ENCODE measurements at regions not wholly inside any gene's neighbourhood (a gene's known extent, or its start where the extent isn't known, plus 50 kb on each side); places are given as distances from the start of the nearest gene placed in this dataset.
A peak's percentile ranks its signal among the peaks of the same experiment; 100 is the strongest.
"Not testable (repeated sequence)": the region's sequence is repeated elsewhere in the genome, so short reads cannot be mapped to it uniquely, and the experiment has no call there.

DNA sequence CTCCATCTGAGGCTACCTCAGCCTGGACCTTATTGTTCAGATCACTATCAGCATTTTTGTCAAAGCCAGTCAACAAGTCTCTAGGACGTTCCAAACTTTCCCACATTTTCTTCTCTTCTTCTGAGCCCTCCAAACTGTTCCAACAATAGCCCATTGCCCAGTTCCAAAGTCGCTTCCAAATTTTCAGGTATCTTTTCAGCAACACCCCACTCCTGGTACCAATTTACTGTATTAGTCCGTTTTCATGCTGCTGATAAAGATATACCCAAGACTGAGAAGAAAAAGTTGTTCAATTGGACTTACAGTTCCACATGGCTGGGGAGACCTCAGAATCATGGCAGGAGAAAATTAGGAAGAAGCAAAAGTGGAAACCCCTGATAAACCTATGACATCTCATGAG, 495.3 kb upstream of the NCAM2 start:
- H3K9me3 ChIP-seq (replicated peaks); DNase-seq: not testable (repeated sequence)

DNA sequence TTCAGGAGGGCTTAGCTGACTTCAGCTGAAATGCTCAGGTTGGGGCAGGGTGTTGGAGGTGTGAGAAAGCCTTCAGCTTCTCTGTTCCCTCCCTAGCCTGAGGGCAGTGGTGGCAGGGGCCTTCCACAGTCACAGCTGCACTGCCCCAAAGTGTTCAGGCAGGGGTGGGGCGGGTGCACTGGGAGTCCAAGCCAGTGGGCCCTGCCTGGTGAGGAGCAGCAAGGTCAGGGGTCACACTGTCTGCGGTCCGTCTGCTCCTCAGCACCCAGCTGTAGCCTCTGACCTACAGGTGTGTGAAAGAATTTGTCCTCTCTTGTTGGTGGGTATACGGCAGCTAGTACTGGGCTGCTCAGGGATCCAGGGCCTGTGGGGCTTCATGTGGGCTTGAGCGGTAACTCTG, 490.4 kb upstream of the NCAM2 start:
- Histone ChIP-seq H3K36me3 (no peaks in the 10 kb centered on the region), H3K9me3 (replicated peaks) (no peaks in the 10 kb centered on the region; the same call in 1 of the 2 replicates), H3K4me1 (no peaks in the 10 kb centered on the region), H3K27me3 (no peaks in the 10 kb centered on the region), H3K4me3 (no peak overlapping the region), H3K27ac (no peak overlapping the region)
- no peak for DNase-seq

More for the DNA sequence above, 495.3 kb upstream of the NCAM2 start:
- not testable (repeated sequence) for H3K27ac ChIP-seq, H3K4me1 ChIP-seq, H3K36me3 ChIP-seq, H3K4me3 ChIP-seq, H3K27me3 ChIP-seq

- no peak overlapping the region for H3K4me3 ChIP-seq
- no peaks in the 10 kb centered on the region for H3K4me1 ChIP-seq
- no peak overlapping the region for H3K27ac ChIP-seq
- no peak for DNase-seq
- no peaks in the 10 kb centered on the region for H3K9me3 ChIP-seq (replicated peaks)
- H3K36me3 ChIP-seq = no peaks in the 10 kb centered on the region
- H3K27me3 ChIP-seq = no peaks in the 10 kb centered on the region
Observed at GRCh38 chr21:20511216-20511880, 486.9 kb upstream of the NCAM2 start.

GRCh38 chr21:20515446-20515845, 482.8 kb upstream of the NCAM2 start:
- H3K27ac ChIP-seq = no peak overlapping the region
- no peaks in the 10 kb centered on the region for H3K4me1 ChIP-seq
- no peak for DNase-seq
- no peak overlapping the region for H3K4me3 ChIP-seq
- no peaks in the 10 kb centered on the region for H3K9me3 ChIP-seq (replicated peaks)
- no peaks in the 10 kb centered on the region for H3K27me3 ChIP-seq
- no peaks in the 10 kb centered on the region for H3K36me3 ChIP-seq

DNA sequence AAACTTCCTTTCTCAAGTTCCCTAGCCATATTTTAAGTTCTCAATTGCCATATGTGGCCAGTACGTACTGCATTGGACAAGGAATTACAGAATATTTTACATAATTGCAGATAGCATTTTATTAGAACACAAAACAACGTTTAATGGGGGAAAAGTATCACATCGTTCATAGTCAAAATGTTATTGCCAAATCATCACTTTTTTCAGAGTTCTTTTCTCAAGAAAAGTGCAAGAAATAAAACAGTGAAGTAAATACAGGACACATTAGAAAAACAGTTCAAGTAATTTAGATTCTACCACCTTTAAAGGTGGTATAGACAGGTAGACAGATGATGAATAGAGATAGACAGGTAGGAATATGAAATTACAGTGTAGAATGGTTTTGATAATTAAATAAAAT, 479.1 kb upstream of the NCAM2 start:
- Histone ChIP-seq H3K9me3 (replicated peaks) (no peaks in the 10 kb centered on the region), H3K36me3 (no peaks in the 10 kb centered on the region), H3K27ac (no peak overlapping the region), H3K27me3 (no peaks in the 10 kb centered on the region), H3K4me1 (no peaks in the 10 kb centered on the region), H3K4me3 (no peak overlapping the region)
- no peak for DNase-seq

GRCh38 chr21:20522611-20523010, 475.6 kb upstream of the NCAM2 start:
- no peaks in the 10 kb centered on the region for H3K36me3 ChIP-seq
- no peaks in the 10 kb centered on the region for H3K9me3 ChIP-seq (replicated peaks)
- no peak for DNase-seq
- no peak overlapping the region for H3K4me3 ChIP-seq
- H3K27me3 ChIP-seq = no peaks in the 10 kb centered on the region
- H3K4me1 ChIP-seq = no peaks in the 10 kb centered on the region
- H3K27ac ChIP-seq = no peak overlapping the region

DNA sequence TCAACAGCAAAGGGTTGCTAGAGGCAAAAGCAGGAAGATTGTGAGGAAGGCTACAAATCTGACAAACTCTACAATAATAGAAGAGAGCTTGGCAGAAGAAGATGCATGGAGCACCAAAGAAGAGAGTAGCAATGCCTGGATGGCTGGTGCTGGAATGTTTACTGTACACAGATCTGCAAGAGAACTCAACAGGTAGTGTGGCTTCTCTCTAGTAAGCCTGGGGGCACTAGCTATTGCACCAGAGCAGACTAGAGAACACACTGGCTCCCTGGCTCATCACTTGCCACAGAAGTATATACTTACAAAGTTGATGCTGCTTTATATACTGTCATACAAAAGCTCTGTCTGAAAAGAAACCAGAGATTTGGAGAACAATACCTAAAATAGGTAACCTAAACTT, 475.0 kb upstream of the NCAM2 start:
- no peak for DNase-seq
- Histone ChIP-seq H3K27me3 (no peaks in the 10 kb centered on the region), H3K36me3 (no peaks in the 10 kb centered on the region), H3K9me3 (replicated peaks) (no peaks in the 10 kb centered on the region), H3K4me3 (no peak overlapping the region), H3K4me1 (no peaks in the 10 kb centered on the region), H3K27ac (no peak overlapping the region)

GRCh38 chr21:20527731-20528460, 470.3 kb upstream of the NCAM2 start:
- no peak overlapping the region for H3K4me3 ChIP-seq
- no peaks in the 10 kb centered on the region for H3K36me3 ChIP-seq
- H3K9me3 ChIP-seq (replicated peaks) = no peaks in the 10 kb centered on the region
- H3K27ac ChIP-seq = no peak overlapping the region
- peak in 1 of 2 experiments; percentile 17 for DNase-seq
- H3K4me1 ChIP-seq = no peaks in the 10 kb centered on the region
- H3K27me3 ChIP-seq = no peaks in the 10 kb centered on the region

DNA sequence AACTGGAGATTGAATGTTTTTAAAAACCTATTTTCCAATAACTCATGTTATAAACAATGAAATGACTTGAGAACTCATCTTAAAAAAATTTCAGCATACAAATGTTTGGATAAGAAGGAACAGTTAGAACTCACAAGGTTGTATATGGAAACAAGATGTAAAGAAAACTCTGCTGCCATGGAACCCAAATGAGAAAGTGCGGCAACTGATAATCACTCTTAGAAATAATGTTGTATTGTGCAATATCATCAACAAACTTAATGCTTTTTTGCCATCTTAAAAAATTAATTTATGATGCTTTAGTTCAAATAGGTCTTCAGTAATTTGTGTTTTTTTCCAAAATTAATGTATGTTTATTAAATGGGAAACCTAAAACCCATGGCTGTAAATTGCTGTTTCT, 461.1 kb upstream of the NCAM2 start:
- Histone ChIP-seq H3K27ac (no peak overlapping the region), H3K9me3 (replicated peaks) (no peaks in the 10 kb centered on the region), H3K4me1 (no peaks in the 10 kb centered on the region), H3K4me3 (no peak overlapping the region), H3K36me3 (no peaks in the 10 kb centered on the region), H3K27me3 (no peaks in the 10 kb centered on the region)
- no peak for DNase-seq

DNA sequence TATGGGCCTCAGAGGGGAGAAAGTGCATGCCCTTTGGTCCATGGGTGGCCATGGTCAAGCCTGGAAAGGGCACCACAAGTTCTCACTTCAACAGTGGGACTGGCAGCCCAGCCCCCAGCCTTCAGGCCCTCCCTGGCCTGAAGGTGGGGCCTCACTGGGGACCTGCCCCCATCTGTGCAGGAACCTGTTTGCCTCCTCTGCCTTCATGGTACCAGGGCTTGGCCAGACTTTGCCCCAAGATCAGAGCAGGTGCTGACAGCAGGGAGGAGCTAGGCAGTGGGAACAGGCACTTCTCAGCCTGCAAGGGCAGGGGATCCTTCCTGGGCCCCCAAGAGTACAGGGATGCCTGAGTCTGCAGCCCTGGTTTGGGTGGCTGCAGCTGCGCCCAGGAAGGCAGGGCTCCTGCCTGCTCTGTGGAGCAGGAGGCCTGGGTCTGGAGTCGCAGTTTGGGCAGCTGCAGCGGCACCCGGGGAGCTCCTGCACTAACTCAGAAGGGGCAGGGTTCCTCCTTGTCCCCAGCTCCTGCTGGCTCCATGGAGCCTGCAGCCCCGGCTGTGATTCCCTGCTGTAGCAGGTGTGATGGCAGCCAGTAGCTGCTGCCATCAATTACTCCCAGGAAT, 460.1 kb upstream of the NCAM2 start:
- no peak for DNase-seq
- Histone ChIP-seq H3K9me3 (replicated peaks) (no peaks in the 10 kb centered on the region), H3K4me3 (no peak overlapping the region)

GRCh38 chr21:20545454-20545853, 452.8 kb upstream of the NCAM2 start:
- no peak for DNase-seq
- Histone ChIP-seq H3K27ac (no peak overlapping the region), H3K27me3 (no peaks in the 10 kb centered on the region), H3K4me1 (no peaks in the 10 kb centered on the region), H3K36me3 (no peaks in the 10 kb centered on the region), H3K4me3 (no peak overlapping the region), H3K9me3 (replicated peaks) (no peaks in the 10 kb centered on the region)

More for the DNA sequence above, 460.1 kb upstream of the NCAM2 start:
- Histone ChIP-seq H3K27me3 (no peaks in the 10 kb centered on the region), H3K4me1 (no peaks in the 10 kb centered on the region), H3K27ac (no peak overlapping the region), H3K36me3 (no peaks in the 10 kb centered on the region)

DNA sequence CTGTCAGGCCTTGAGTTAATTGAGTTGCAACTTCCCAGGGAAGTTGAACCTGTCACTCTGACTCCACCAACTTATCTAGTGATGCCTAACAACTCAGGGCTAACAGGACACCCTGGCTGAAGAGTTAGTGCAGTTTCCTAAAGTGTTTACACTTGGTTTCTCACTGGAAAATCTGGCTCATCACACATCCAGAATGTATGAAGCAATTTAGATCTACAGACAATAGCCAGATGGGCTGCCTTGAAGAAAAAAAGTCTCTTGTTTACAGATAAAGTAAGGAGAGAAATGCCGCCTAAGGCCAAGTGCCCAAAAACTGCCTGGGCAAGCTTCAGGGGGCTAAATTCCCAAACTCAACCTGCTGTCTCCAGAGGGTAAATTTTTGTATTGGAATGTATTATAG, 446.3 kb upstream of the NCAM2 start:
- H3K4me3 ChIP-seq = no peak overlapping the region
- H3K27ac ChIP-seq = no peak overlapping the region
- H3K4me1 ChIP-seq = no peaks in the 10 kb centered on the region
- H3K9me3 ChIP-seq (replicated peaks) = no peaks in the 10 kb centered on the region
- H3K36me3 ChIP-seq = no peaks in the 10 kb centered on the region
- no peaks in the 10 kb centered on the region for H3K27me3 ChIP-seq
- no peak for DNase-seq

DNA sequence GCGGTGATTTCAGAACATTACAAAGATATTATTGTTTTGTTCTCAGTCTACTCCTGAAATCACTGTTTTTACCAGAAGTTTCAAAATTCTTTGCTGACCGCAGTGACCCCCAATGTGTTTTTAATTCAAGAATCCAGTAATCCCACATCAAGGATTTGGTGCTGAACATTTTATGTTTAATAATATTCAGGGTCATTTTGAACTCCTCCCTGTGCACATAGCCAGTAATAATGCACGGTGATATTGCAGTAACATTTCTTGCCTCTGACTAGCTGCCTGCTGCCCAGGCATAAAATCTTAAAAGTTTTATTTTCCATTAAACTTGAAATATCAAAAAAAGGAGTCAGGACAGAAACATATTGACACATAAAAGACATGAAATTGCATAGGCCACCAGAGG, 443.4 kb upstream of the NCAM2 start:
- H3K36me3 ChIP-seq = no peaks in the 10 kb centered on the region
- DNase-seq = no peak
- no peak overlapping the region for H3K4me3 ChIP-seq
- no peaks in the 10 kb centered on the region; the same call in 1 of the 2 replicates for H3K9me3 ChIP-seq (replicated peaks)
- no peaks in the 10 kb centered on the region for H3K4me1 ChIP-seq
- no peaks in the 10 kb centered on the region for H3K27me3 ChIP-seq
- H3K27ac ChIP-seq = no peak overlapping the region

DNA sequence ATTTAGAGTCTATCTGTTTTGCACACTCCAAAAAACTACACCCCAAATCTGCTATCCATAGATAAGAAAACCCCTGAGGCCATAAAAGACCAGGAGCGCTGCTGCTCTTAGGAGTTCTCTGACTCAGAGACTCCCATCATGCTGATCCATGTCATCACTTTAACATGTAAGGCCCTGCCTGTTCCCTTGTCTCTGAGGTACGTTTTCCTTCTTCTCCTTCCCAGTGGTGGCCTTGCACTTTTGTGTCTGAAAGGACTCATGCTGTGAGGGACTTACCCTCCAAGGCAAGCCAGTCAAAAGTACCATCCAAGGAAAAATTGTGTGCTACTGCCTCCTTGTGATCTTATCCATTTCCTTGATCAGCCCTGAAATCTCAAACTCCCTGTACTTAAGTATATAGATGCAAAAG, 427.4 kb upstream of the NCAM2 start:
- Histone ChIP-seq H3K4me1 (no peaks in the 10 kb centered on the region), H3K4me3 (no peak overlapping the region), H3K9me3 (replicated peaks) (no peaks in the 10 kb centered on the region), H3K27ac (no peak overlapping the region), H3K36me3 (no peaks in the 10 kb centered on the region), H3K27me3 (no peaks in the 10 kb centered on the region)
- peak in 1 of 2 experiments; percentile 30 for DNase-seq

- no peak for DNase-seq
- H3K27ac ChIP-seq = no peak overlapping the region
- H3K9me3 ChIP-seq (replicated peaks) = no peaks in the 10 kb centered on the region
- H3K27me3 ChIP-seq = no peaks in the 10 kb centered on the region
- H3K4me3 ChIP-seq = no peak overlapping the region
- no peaks in the 10 kb centered on the region for H3K36me3 ChIP-seq
- no peaks in the 10 kb centered on the region for H3K4me1 ChIP-seq
Observed at GRCh38 chr21:20572582-20572981, 425.6 kb upstream of the NCAM2 start.
